ENCODE measurements at regions not wholly inside any gene's neighbourhood (a gene's known extent, or its start where the extent isn't known, plus 50 kb on each side); places are given as distances from the start of the nearest gene placed in this dataset.

DNA sequence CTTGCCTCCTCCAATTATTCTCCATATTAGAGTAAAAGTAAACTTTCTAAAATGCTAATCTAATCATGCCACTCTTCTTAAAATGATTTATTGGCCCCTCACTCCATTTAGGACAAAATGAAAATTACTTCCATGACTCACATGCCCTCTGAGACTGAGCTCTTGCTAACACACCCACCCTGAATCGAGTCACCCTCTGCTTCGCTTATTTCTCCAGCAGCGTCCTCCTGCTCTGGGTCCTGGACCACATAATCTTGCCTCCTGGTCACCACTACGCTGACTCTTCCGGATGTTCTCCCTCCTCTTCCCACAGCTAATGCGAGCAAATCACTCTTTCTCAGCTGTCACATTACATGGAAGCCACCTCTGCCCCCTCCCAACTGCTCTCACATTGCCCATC, 384.0 kb upstream of the FZD8 start:
- TF ChIP-seq, protein P1, sequence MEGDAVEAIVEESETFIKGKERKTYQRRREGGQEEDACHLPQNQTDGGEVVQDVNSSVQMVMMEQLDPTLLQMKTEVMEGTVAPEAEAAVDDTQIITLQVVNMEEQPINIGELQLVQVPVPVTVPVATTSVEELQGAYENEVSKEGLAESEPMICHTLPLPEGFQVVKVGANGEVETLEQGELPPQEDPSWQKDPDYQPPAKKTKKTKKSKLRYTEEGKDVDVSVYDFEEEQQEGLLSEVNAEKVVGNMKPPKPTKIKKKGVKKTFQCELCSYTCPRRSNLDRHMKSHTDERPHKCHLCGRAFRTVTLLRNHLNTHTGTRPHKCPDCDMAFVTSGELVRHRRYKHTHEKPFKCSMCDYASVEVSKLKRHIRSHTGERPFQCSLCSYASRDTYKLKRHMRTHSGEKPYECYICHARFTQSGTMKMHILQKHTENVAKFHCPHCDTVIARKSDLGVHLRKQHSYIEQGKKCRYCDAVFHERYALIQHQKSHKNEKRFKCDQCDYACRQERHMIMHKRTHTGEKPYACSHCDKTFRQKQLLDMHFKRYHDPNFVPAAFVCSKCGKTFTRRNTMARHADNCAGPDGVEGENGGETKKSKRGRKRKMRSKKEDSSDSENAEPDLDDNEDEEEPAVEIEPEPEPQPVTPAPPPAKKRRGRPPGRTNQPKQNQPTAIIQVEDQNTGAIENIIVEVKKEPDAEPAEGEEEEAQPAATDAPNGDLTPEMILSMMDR (IDR thresholded peaks at IDR 0.05) = no peak
- no peak for TF ChIP-seq POLR2A (IDR thresholded peaks at IDR 0.05)

Data from lower leg skin (tissue), 3 donors.